Activated CD4-positive, alpha-beta memory T cell treated with anti-CD3 and anti-CD28 coated beads for 36 hours (primary cell): ENCODE measurements at regions not wholly inside any gene's neighbourhood (a gene's known extent, or its start where the extent isn't known, plus 50 kb on each side); places are given as distances from the start of the nearest gene placed in this dataset.

Source experiments
- CTCF ChIA-PET: fragments of 350-600 bp; sonication (Branson Sonifier 250); formaldehyde crosslinking; loops from one replicate; lab custom pipeline; 2021; ENCODE audit warnings: antibody characterized with exemption, inconsistent platforms; lab: Charles Lee
- POLR2A ChIA-PET: fragments of 350-600 bp; sonication (Branson Sonifier 250); formaldehyde crosslinking; loops from one replicate; lab custom pipeline; 2021; ENCODE audit warnings: antibody characterized with exemption; lab: Charles Lee
- DNase-seq: peaks from one replicate; pipeline ENCODE4 v3.0.0-alpha.2; 2020
- H3K27ac Mint-ChIP-seq: one replicate; pipeline ENCODE4 v1.8.0; 2021; ENCODE audit warnings: mixed read lengths
- H3K27me3 Mint-ChIP-seq: one replicate; pipeline ENCODE4 v1.8.0; 2021; ENCODE audit warnings: mixed read lengths
- H3K36me3 Mint-ChIP-seq: one replicate; pipeline ENCODE4 v1.8.0; 2021; ENCODE audit warnings: mixed read lengths
- H3K4me1 Mint-ChIP-seq: one replicate; pipeline ENCODE4 v1.8.0; 2021; ENCODE audit warnings: low read depth, mixed read lengths
- H3K4me3 Mint-ChIP-seq: one replicate; pipeline ENCODE4 v1.8.0; 2021; ENCODE audit warnings: mild to moderate bottlenecking, mixed read lengths
- H3K9me3 Mint-ChIP-seq: one replicate; pipeline ENCODE4 v1.8.0; 2021; ENCODE audit warnings: mixed read lengths
- intact Hi-C: fragments of 100-400 bp; cut with micrococcal nuclease; formaldehyde crosslinking; loops from one replicate; pipeline ENCODE4 v1.15.1; 2023

- H3K27ac Mint-ChIP-seq = no peak overlapping the region
- no peaks in the 10 kb centered on the region for H3K4me1 Mint-ChIP-seq
- intact Hi-C loops = no loop called here
- H3K36me3 Mint-ChIP-seq = no peaks in the 10 kb centered on the region
- no peak overlapping the region for H3K4me3 Mint-ChIP-seq
- ChIA-PET POLR2A (no interaction called here), CTCF (no interaction called here)
- no peaks in the 10 kb centered on the region for H3K9me3 Mint-ChIP-seq
- peaks cover 1% of the 10 kb centered on the region for H3K27me3 Mint-ChIP-seq
- DNase-seq = no peak
Observed at GRCh38 chr18:68564351-68564750, 150.6 kb downstream of the TMX3 start.

DNA sequence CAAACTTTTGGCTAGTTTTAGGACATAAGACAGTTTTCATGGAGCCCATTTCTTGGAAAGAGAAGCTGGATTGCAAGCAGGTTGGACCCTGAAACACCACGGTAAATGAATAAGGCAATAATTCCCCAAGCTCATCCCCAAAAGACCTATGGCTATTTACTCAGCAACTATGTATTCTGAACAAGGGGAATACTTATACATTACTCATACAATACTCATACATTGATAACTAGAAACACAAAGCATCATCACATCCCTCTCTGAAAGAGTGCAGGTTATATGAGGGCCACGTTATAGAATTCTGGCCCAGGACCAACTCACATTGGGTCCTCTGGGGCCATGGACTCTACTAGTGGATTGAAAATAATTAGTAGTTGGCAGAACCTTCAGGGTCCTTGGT is 154.8 kb downstream of the TMX3 start:
- intact Hi-C loops = no loop called here
- no peaks in the 10 kb centered on the region for H3K27me3 Mint-ChIP-seq
- H3K27ac Mint-ChIP-seq = no peak overlapping the region
- H3K4me1 Mint-ChIP-seq = no peaks in the 10 kb centered on the region
- DNase-seq = no peak
- no peaks in the 10 kb centered on the region for H3K36me3 Mint-ChIP-seq
- H3K4me3 Mint-ChIP-seq = no peak overlapping the region
- H3K9me3 Mint-ChIP-seq = no peaks in the 10 kb centered on the region
- CTCF ChIA-PET = no interaction called here
- POLR2A ChIA-PET = no interaction called here

- H3K27ac Mint-ChIP-seq = no peak overlapping the region
- no peaks in the 10 kb centered on the region for H3K4me1 Mint-ChIP-seq
- no peak overlapping the region for H3K4me3 Mint-ChIP-seq
- no peak for DNase-seq
- no peaks in the 10 kb centered on the region for H3K27me3 Mint-ChIP-seq
- POLR2A ChIA-PET = no interaction called here
- CTCF ChIA-PET = no interaction called here
- H3K36me3 Mint-ChIP-seq = no peaks in the 10 kb centered on the region
- intact Hi-C loops = no loop called here
- no peaks in the 10 kb centered on the region for H3K9me3 Mint-ChIP-seq
Observed at GRCh38 chr18:68557183-68557582, 157.7 kb downstream of the TMX3 start.

DNA sequence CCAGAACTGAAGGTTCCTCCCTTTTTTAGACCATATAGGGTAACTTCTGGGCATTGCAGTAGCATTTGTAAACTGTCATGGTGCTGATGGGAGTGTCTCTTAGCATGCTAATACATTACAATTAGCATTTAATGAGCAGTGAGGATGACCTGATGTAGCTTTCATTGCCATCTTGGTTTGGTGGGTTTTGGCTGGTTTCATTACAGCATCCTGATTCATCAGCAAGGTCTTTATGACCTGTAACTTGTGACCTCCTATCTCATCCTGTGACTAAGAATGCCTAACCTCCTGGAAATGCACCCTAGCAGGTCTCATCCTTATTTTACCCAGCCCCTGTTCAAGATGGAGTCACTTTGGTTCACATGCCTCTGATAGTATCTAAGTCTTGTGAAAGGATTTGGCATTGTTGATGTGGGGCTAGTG is 159.0 kb downstream of the TMX3 start:
- no peak overlapping the region for H3K27ac Mint-ChIP-seq
- no peaks in the 10 kb centered on the region for H3K9me3 Mint-ChIP-seq
- ChIA-PET POLR2A (no interaction called here), CTCF (no interaction called here)
- no peak overlapping the region for H3K4me3 Mint-ChIP-seq
- intact Hi-C loops = no loop called here
- no peak for DNase-seq
- H3K4me1 Mint-ChIP-seq = no peaks in the 10 kb centered on the region
- no peaks in the 10 kb centered on the region for H3K27me3 Mint-ChIP-seq
- no peaks in the 10 kb centered on the region for H3K36me3 Mint-ChIP-seq

- ChIA-PET POLR2A (no interaction called here), CTCF (interaction anchor here (0.7 kb wide), 1 partner anchor 1022 kb away, joined by 3 read pairs; no protein-coding TSS in a partner anchor)
- H3K4me3 Mint-ChIP-seq = no peak overlapping the region
- H3K9me3 Mint-ChIP-seq = no peaks in the 10 kb centered on the region
- H3K4me1 Mint-ChIP-seq = no peaks in the 10 kb centered on the region
- H3K36me3 Mint-ChIP-seq = no peaks in the 10 kb centered on the region
- intact Hi-C loops = no loop called here
- H3K27me3 Mint-ChIP-seq = no peaks in the 10 kb centered on the region
- no peak overlapping the region for H3K27ac Mint-ChIP-seq
- DNase-seq = no peak
Observed at GRCh38 chr18:68548904-68549870, 165.7 kb downstream of the TMX3 start.

DNA sequence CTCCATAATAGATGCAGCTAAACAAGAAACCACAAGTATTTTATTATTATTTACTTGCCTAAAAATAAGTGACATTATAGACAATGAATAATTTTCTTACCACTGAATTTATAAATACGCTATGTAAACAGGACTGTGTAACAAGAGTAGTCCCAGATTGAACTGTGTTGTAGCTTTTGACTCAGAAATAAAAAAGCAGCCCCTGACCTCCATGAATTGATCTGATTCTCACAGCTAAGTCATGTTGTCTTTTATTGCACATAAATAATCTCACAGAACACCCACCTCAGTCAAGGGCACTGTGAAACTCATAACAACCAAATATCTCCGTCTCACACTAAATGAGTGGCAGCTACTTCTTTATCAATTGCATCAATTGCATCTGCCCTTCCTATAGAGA is 171.6 kb downstream of the TMX3 start:
- no peak for DNase-seq
- ChIA-PET CTCF (no interaction called here), POLR2A (no interaction called here)
- H3K36me3 Mint-ChIP-seq = no peaks in the 10 kb centered on the region
- H3K4me3 Mint-ChIP-seq = no peak overlapping the region
- no peak overlapping the region for H3K27ac Mint-ChIP-seq
- H3K4me1 Mint-ChIP-seq = no peaks in the 10 kb centered on the region
- H3K9me3 Mint-ChIP-seq = no peaks in the 10 kb centered on the region
- H3K27me3 Mint-ChIP-seq = no peaks in the 10 kb centered on the region
- intact Hi-C loops = no loop called here

- Mint-ChIP-seq H3K4me1 (no peaks in the 10 kb centered on the region), H3K27ac (no peak overlapping the region), H3K9me3 (no peaks in the 10 kb centered on the region), H3K27me3 (no peaks in the 10 kb centered on the region), H3K4me3 (no peak overlapping the region), H3K36me3 (no peaks in the 10 kb centered on the region)
- intact Hi-C loops = no loop called here
- POLR2A ChIA-PET = no interaction called here
- CTCF ChIA-PET = no interaction called here
- no peak for DNase-seq
Observed at GRCh38 chr18:68542846-68543245, 172.1 kb downstream of the TMX3 start.

- no peak for DNase-seq
- H3K9me3 Mint-ChIP-seq = no peaks in the 10 kb centered on the region
- no peaks in the 10 kb centered on the region for H3K27me3 Mint-ChIP-seq
- ChIA-PET POLR2A (no interaction called here), CTCF (no interaction called here)
- intact Hi-C loops = no loop called here
- H3K27ac Mint-ChIP-seq = no peak overlapping the region
- H3K4me3 Mint-ChIP-seq = no peak overlapping the region
- no peaks in the 10 kb centered on the region for H3K36me3 Mint-ChIP-seq
- no peaks in the 10 kb centered on the region for H3K4me1 Mint-ChIP-seq
Observed at GRCh38 chr18:68533641-68534040, 181.3 kb downstream of the TMX3 start.

GRCh38 chr18:68532328-68532885 is 182.5 kb downstream of the TMX3 start:
- no peaks in the 10 kb centered on the region for H3K9me3 Mint-ChIP-seq
- no peak overlapping the region for H3K27ac Mint-ChIP-seq
- ChIA-PET CTCF (no interaction called here), POLR2A (interaction anchor here (1.0 kb wide), 1 partner anchor 320 kb away, joined by 4 read pairs; no protein-coding TSS in a partner anchor)
- H3K4me1 Mint-ChIP-seq = no peaks in the 10 kb centered on the region
- H3K4me3 Mint-ChIP-seq = no peak overlapping the region
- intact Hi-C loops = no loop called here
- DNase-seq = no peak
- no peaks in the 10 kb centered on the region for H3K36me3 Mint-ChIP-seq
- H3K27me3 Mint-ChIP-seq = no peaks in the 10 kb centered on the region

DNA sequence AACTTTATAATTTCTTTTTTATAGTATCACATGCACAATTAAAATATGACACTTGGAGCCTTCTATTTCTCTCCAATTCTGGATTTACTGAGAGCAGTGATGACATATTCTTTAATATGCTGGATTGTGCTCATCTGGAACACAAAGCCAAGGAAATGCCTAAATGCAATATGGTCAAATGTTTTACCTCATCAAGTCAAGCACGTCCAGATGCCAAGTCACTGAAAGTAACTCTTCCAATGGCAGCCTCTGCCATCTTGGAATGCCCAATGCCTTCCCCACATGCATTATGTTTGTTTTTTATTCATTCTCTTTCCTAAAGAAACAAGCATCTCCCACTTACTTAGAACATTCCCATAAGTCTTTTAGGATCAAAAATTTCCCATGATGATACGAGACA is 189.8 kb downstream of the TMX3 start:
- no peaks in the 10 kb centered on the region for H3K27me3 Mint-ChIP-seq
- no peaks in the 10 kb centered on the region for H3K4me1 Mint-ChIP-seq
- H3K27ac Mint-ChIP-seq = no peak overlapping the region
- no peaks in the 10 kb centered on the region for H3K9me3 Mint-ChIP-seq
- no peak overlapping the region for H3K4me3 Mint-ChIP-seq
- DNase-seq = no peak
- CTCF ChIA-PET = no interaction called here
- H3K36me3 Mint-ChIP-seq = no peaks in the 10 kb centered on the region
- POLR2A ChIA-PET = no interaction called here
- intact Hi-C loops = no loop called here

- no peaks in the 10 kb centered on the region for H3K36me3 Mint-ChIP-seq
- H3K9me3 Mint-ChIP-seq = no peaks in the 10 kb centered on the region
- no peak overlapping the region for H3K27ac Mint-ChIP-seq
- intact Hi-C loops = no loop called here
- ChIA-PET POLR2A (no interaction called here), CTCF (no interaction called here)
- H3K27me3 Mint-ChIP-seq = no peaks in the 10 kb centered on the region
- H3K4me3 Mint-ChIP-seq = no peak overlapping the region
- DNase-seq = no peak
- no peaks in the 10 kb centered on the region for H3K4me1 Mint-ChIP-seq
Observed at GRCh38 chr18:68520406-68521075, 194.4 kb downstream of the TMX3 start.

- H3K4me3 Mint-ChIP-seq = no peak overlapping the region
- H3K9me3 Mint-ChIP-seq = no peaks in the 10 kb centered on the region
- ChIA-PET CTCF (no interaction called here), POLR2A (no interaction called here)
- intact Hi-C loops = no loop called here
- H3K36me3 Mint-ChIP-seq = no peaks in the 10 kb centered on the region
- H3K27ac Mint-ChIP-seq = no peak overlapping the region
- H3K27me3 Mint-ChIP-seq = no peaks in the 10 kb centered on the region
- H3K4me1 Mint-ChIP-seq = no peaks in the 10 kb centered on the region
- DNase-seq = no peak
Observed at GRCh38 chr18:68519336-68519735, 195.6 kb downstream of the TMX3 start.
